ENCODE measurements at regions not wholly inside any gene's neighbourhood (a gene's known extent, or its start where the extent isn't known, plus 50 kb on each side); places are given as distances from the start of the nearest gene placed in this dataset.

- no peak overlapping the region for H3K4ac ChIP-seq (ENCODE audit: low read depth, low read length)
- no peak overlapping the region for H2AFZ ChIP-seq (replicated peaks; ENCODE audit: low read length, poor library complexity)
- dilution Hi-C loops (cut with HindIII; ENCODE audit: low sequenced_read_pairs, unreplicated experiment) (no loop called here), intact Hi-C loops (cut with micrococcal nuclease) (no loop called here), in situ Hi-C loops (cut with MboI; ENCODE audit: low sequenced_read_pairs) (no loop called here)
- CTCF ChIA-PET = no interaction called here
- no peaks in the 10 kb centered on the region for H3K79me1 ChIP-seq (ENCODE audit: low read depth in 1 of 2, low read length in 2 of 2)
- no peaks in the 10 kb centered on the region for H3K9me1 ChIP-seq (ENCODE audit: insufficient read depth, low read length)
- no peak overlapping the region for H2BK120ac ChIP-seq (ENCODE audit: low read depth, low read length)
- no peak overlapping the region for H3K23ac ChIP-seq (ENCODE audit: low read depth, low read length)
- POLR2A ChIA-PET (ENCODE audit: unreplicated experiment) = no interaction called here
- ATAC-seq (ENCODE audit: low read depth) (no peak), DNase-seq (no peak)
- no peak overlapping the region for H2BK20ac ChIP-seq (ENCODE audit: low read depth, low read length)
- H3K4me2 ChIP-seq (ENCODE audit: low read depth, low read length) = no peak overlapping the region
- H3K4me3 ChIP-seq (ENCODE audit: insufficient read depth, low read depth, low read length) = no peak overlapping the region
- no peak overlapping the region for H4K5ac ChIP-seq (ENCODE audit: low read depth, low read length)
- no peak overlapping the region for H2AK5ac ChIP-seq (ENCODE audit: low read depth, low read length)
- no peaks in the 10 kb centered on the region for H3K36me3 ChIP-seq (ENCODE audit: control insufficient read depth, insufficient read depth, low read length)
- H2BK5ac ChIP-seq (ENCODE audit: low read depth, low read length, poor library complexity, severe bottlenecking) = no peak overlapping the region
- no peak for TF ChIP-seq RAD21 (IDR thresholded peaks at IDR 0.05; ENCODE audit: low read length)
- no peak for TF ChIP-seq BHLHE40 (IDR thresholded peaks at IDR 0.05; ENCODE audit: low read depth, low read length)
- TF ChIP-seq ELK1 (IDR thresholded peaks at IDR 0.05; ENCODE audit: borderline replicate concordance, low read depth, low read length) = no peak
- TF ChIP-seq MXI1 (IDR thresholded peaks at IDR 0.05; ENCODE audit: borderline replicate concordance, low read depth, low read length) = no peak
- TF ChIP-seq USF2 (IDR thresholded peaks at IDR 0.05; ENCODE audit: low read depth, low read length) = no peak
- TF ChIP-seq FOS (IDR thresholded peaks at IDR 0.05; ENCODE audit: low read depth, low read length) = no peak
- no peak for TF ChIP-seq MAZ (IDR thresholded peaks at IDR 0.05; ENCODE audit: borderline replicate concordance, low read depth, low read length)
- TF ChIP-seq CTCF (conservative IDR thresholded peaks at IDR 0.05; ENCODE audit: low read depth, low read length) = no peak
- no peak for TF ChIP-seq RFX5 (IDR thresholded peaks at IDR 0.05; ENCODE audit: low read depth, low read length)
- TF ChIP-seq CEBPB (IDR thresholded peaks at IDR 0.05; ENCODE audit: low read depth, low read length) = no peak
- no peak for TF ChIP-seq NFE2L2 (IDR thresholded peaks at IDR 0.05; ENCODE audit: low read depth, low read length)
- TF ChIP-seq SMC3 (IDR thresholded peaks at IDR 0.05; ENCODE audit: low read depth, low read length) = no peak
- TF ChIP-seq CHD1 (IDR thresholded peaks at IDR 0.05; ENCODE audit: low read depth, low read length) = no peak
- TF ChIP-seq MAFK (IDR thresholded peaks at IDR 0.05; ENCODE audit: low read depth, low read length) = no peak
- TF ChIP-seq RCOR1 (IDR thresholded peaks at IDR 0.05; ENCODE audit: insufficient replicate concordance, low read length) = no peak
- no peak for TF ChIP-seq POLR2A (IDR thresholded peaks at IDR 0.05; ENCODE audit: low read depth, low read length)
- H4K91ac ChIP-seq (ENCODE audit: insufficient read depth, low read depth, low read length) = no peak overlapping the region
- H3K14ac ChIP-seq (replicated peaks; ENCODE audit: low read depth, low read length) = no peak overlapping the region
- H4K20me1 ChIP-seq (ENCODE audit: insufficient read depth, low read length) = no peaks in the 10 kb centered on the region
- H3K27me3 ChIP-seq (ENCODE audit: control insufficient read depth, insufficient read depth, low read length) = no peaks in the 10 kb centered on the region
- H3K18ac ChIP-seq (ENCODE audit: low read depth, low read length) = no peak overlapping the region
- no peak overlapping the region for H3K56ac ChIP-seq (ENCODE audit: extremely low read depth, insufficient read depth, low read length)
- no peak overlapping the region for H2BK15ac ChIP-seq (ENCODE audit: low read depth, low read length)
- no peaks in the 10 kb centered on the region for H3K4me1 ChIP-seq (ENCODE audit: control insufficient read depth, insufficient read depth, low read length)
- H4K8ac ChIP-seq (ENCODE audit: low read depth in 2 of 2, low read length in 2 of 2) = no peak overlapping the region
- H3K9me3 ChIP-seq (ENCODE audit: control insufficient read depth, insufficient read depth, low read length) = peaks cover 2% of the 10 kb centered on the region; the same call in 1 of the 2 replicates
- no CpG with 5 or more reads among the region's 3 CpGs for WGBS, 2 experiments (ENCODE audit: extremely low coverage in 2 of 2, insufficient read length in 1 of 2)
- H3K9ac ChIP-seq (ENCODE audit: low read depth, low read length) = no peak overlapping the region
- H3K27ac ChIP-seq (ENCODE audit: insufficient read depth, low read length) = no peak overlapping the region
- BruUV-seq (replicated peaks) = no TSS peak
- H2AK9ac ChIP-seq (replicated peaks; ENCODE audit: low read depth, low read length, poor library complexity) = no peak overlapping the region
Observed at GRCh38 chr5:104650313-104651055, 1087.9 kb upstream of the NUDT12 start.

Data from IMR-90 (cell line).